Neural cell (in vitro differentiated cells): ENCODE measurements at regions not wholly inside any gene's neighbourhood (a gene's known extent, or its start where the extent isn't known, plus 50 kb on each side); places are given as distances from the start of the nearest gene placed in this dataset.
A peak's percentile ranks its signal among the peaks of the same experiment; 100 is the strongest.

ENCODE experiments used
- EP300 ChIP-seq: fragments of 450-650 bp; conservative IDR thresholded peaks from 2 replicates; pipeline ENCODE4 v1.6.1; 2014; ENCODE audit warnings: antibody characterized with exemption, mild to moderate bottlenecking, moderate library complexity; ENCODE audit not compliant: poor library complexity, severe bottlenecking
- EZH2 ChIP-seq: fragments of 200-600, 300-800 bp; shearing (Covaris generic), sonication (generic); IDR thresholded peaks from 2 replicates; pipeline ENCODE4 v1.6.1; 2014; ENCODE audit warnings: antibody characterized with exemption, low read length, borderline replicate concordance, mild to moderate bottlenecking; ENCODE audit not compliant: insufficient read depth, poor library complexity, severe bottlenecking
- POLR2AphosphoS5 ChIP-seq: IDR thresholded peaks from 2 replicates; pipeline ENCODE4 v1.6.1; 2012
- RAD21 ChIP-seq: fragments of 450-650 bp; conservative IDR thresholded peaks from 2 replicates; pipeline ENCODE4 v1.6.1; 2014; ENCODE audit warnings: antibody characterized with exemption, mild to moderate bottlenecking, moderate library complexity
- REST ChIP-seq: IDR thresholded peaks from 2 replicates; pipeline ENCODE4 v1.6.1; 2012; ENCODE audit warnings: borderline replicate concordance
- SMC3 ChIP-seq: fragments of 450-650 bp; conservative IDR thresholded peaks from 2 replicates; pipeline ENCODE4 v1.6.1; 2014; ENCODE audit warnings: antibody characterized with exemption, mild to moderate bottlenecking, moderate library complexity; ENCODE audit not compliant: poor library complexity
- TAF1 ChIP-seq: IDR thresholded peaks from 2 replicates; pipeline ENCODE4 v1.6.1; 2012; ENCODE audit warnings: low read depth
- TF ChIP-seq, protein P1 (sequence below): fragments of 450-650 bp; IDR thresholded peaks from 2 replicates; pipeline ENCODE4 v1.5.1; 2014; ENCODE audit warnings: antibody characterized with exemption, mild to moderate bottlenecking, moderate library complexity; ENCODE audit not compliant: poor library complexity, severe bottlenecking

DNA sequence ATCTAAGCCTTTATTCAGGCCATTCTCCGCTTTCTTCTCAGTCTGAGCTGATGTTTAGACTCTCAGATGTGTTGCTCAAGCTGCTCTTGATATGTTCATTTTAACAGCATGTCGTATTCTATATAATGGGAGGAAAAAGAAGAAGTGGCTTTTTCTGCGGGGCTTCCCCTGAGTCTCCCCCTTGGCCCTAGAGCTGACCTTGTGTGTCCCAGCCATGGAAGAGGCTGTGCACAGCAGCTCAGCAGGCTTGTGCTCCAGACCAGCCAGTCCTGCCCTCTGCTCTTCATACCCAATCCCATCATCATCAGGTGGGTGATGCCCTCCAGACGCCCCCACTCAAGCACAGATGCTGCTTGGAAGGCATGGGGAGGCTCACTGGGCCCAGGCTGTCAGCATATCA lies 155.1 kb upstream of the CELF4 start:
- TF ChIP-seq, protein P1, sequence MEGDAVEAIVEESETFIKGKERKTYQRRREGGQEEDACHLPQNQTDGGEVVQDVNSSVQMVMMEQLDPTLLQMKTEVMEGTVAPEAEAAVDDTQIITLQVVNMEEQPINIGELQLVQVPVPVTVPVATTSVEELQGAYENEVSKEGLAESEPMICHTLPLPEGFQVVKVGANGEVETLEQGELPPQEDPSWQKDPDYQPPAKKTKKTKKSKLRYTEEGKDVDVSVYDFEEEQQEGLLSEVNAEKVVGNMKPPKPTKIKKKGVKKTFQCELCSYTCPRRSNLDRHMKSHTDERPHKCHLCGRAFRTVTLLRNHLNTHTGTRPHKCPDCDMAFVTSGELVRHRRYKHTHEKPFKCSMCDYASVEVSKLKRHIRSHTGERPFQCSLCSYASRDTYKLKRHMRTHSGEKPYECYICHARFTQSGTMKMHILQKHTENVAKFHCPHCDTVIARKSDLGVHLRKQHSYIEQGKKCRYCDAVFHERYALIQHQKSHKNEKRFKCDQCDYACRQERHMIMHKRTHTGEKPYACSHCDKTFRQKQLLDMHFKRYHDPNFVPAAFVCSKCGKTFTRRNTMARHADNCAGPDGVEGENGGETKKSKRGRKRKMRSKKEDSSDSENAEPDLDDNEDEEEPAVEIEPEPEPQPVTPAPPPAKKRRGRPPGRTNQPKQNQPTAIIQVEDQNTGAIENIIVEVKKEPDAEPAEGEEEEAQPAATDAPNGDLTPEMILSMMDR = no peak
- TF ChIP-seq POLR2AphosphoS5 = peak; percentile 64
- TF ChIP-seq RAD21 = no peak
- no peak for TF ChIP-seq EZH2
- TF ChIP-seq TAF1 = no peak
- no peak for TF ChIP-seq SMC3
- TF ChIP-seq EP300 = no peak
- no peak for TF ChIP-seq REST
